GM12878 (cell line): ENCODE measurements at regions not wholly inside any gene's neighbourhood (a gene's known extent, or its start where the extent isn't known, plus 50 kb on each side); places are given as distances from the start of the nearest gene placed in this dataset.

Experiments used
- ATAC-seq: fragments of 200-7000 bp; cut with Tn5 transposase; 3 replicates; pipeline ENCODE4 v1.9.1; 2020; ENCODE audit warnings: mild to moderate bottlenecking, moderate library complexity
- BruUV-seq: library from RNA; stranded (reverse); fragments of 400-500 nt; replicated peaks from 2 replicates; lab custom pipeline; 2021; lab: Mats Ljungman, UMichigan
- CTCF ChIA-PET: fragments of 300-600 bp; sonication (Branson Sonifier 250); formaldehyde crosslinking; extraction: SDS; loops from one replicate; lab custom pipeline; 2021; ENCODE audit warnings: inconsistent platforms; lab: Yijun Ruan, JAX
- POLR2A ChIA-PET: fragments of 350-600 bp; formaldehyde crosslinking; extraction: SDS; loops from one replicate; lab custom pipeline; 2021; ENCODE audit warnings: inconsistent platforms; lab: Charles Lee
- RAD21 ChIA-PET: fragments of 300-600 bp; sonication (Branson Sonifier 250); formaldehyde crosslinking; loops from one replicate; lab custom pipeline; 2023; ENCODE audit warnings: antibody characterized with exemption; ENCODE audit not compliant: unreplicated experiment; lab: Charles Lee
- SMC1A ChIA-PET: fragments of 300-600 bp; sonication (Branson Sonifier 250); formaldehyde crosslinking; loops from one replicate; lab custom pipeline; 2023; ENCODE audit not compliant: unreplicated experiment, uncharacterized antibody; lab: Charles Lee
- DNase-seq: peaks from one replicate; pipeline ENCODE4 v3.0.0-alpha.2; 2011; ENCODE audit warnings: low read depth, low spot score
- FAIRE-seq: peaks from 3 replicates; lab custom pipeline; 2011; peaks lifted over from hg19 to GRCh38; lab: Jason Lieb, UNC
- H2AFZ ChIP-seq: 2 replicates; pipeline ENCODE4 v1.6.0; 2011; ENCODE audit warnings: low read depth, low read length, control low read depth; ENCODE audit not compliant: control insufficient read depth
- H3K27ac ChIP-seq: 2 replicates; pipeline ENCODE4 v1.5.1; 2011; ENCODE audit warnings: control low read depth; ENCODE audit not compliant: control insufficient read depth, insufficient read depth
- H3K27me3 ChIP-seq, 2 experiments: replicated peaks in 1 of 2; 2 replicates each; pipeline versions ENCODE4 v1.6.0 to v1.6.1; 2011; ENCODE audit warnings: low read length in 1 of 2; ENCODE audit not compliant: control insufficient read depth in 2 of 2, insufficient read depth in 2 of 2
- H3K36me3 ChIP-seq, 2 experiments: 2 replicates each; pipeline ENCODE4 v1.5.1; 2011; ENCODE audit warnings: low read length in 1 of 2; ENCODE audit not compliant: control insufficient read depth in 2 of 2, insufficient read depth in 2 of 2
- H3K4me1 ChIP-seq: 2 replicates; pipeline ENCODE4 v1.6.1; 2011; ENCODE audit warnings: mild to moderate bottlenecking, low read length, moderate library complexity, mixed read lengths; ENCODE audit not compliant: control insufficient read depth, insufficient read depth
- H3K4me2 ChIP-seq: 2 replicates; pipeline ENCODE4 v1.6.0; 2011; ENCODE audit warnings: control low read depth; ENCODE audit not compliant: control insufficient read depth, insufficient read depth
- H3K4me3 ChIP-seq: fragments of 200-600 bp; sonication (generic); 2 replicates; pipeline ENCODE4 v1.5.1; 2016
- H3K79me2 ChIP-seq: 2 replicates; pipeline ENCODE4 v1.6.0; 2011; ENCODE audit warnings: low read length; ENCODE audit not compliant: control insufficient read depth, insufficient read depth
- H3K9ac ChIP-seq: 2 replicates; pipeline ENCODE4 v1.8.0; 2011; ENCODE audit warnings: low read length, control low read depth, mixed read lengths; ENCODE audit not compliant: control insufficient read depth, insufficient read depth
- H3K9me3 ChIP-seq: replicated peaks from 3 replicates; pipeline ENCODE4 v1.5.1; 2011; ENCODE audit warnings: mild to moderate bottlenecking, low read length; ENCODE audit not compliant: control insufficient read depth, insufficient read depth
- H4K20me1 ChIP-seq: 2 replicates; pipeline ENCODE4 v1.6.0; 2011; ENCODE audit not compliant: control insufficient read depth, insufficient read depth
- BHLHE40 ChIP-seq, 2 experiments: fragments of 450-650 bp in 1 of 2; IDR thresholded peaks; 2 replicates each; pipeline ENCODE4 v1.6.1; 2011 to 2017; ENCODE audit warnings: low read depth in 2 of 2, borderline replicate concordance in 1 of 2, improper control_type of control experiment in 1 of 2, low read length in 1 of 2, mild to moderate bottlenecking in 1 of 2
- SMAD1 ChIP-seq: fragments of 450-650 bp; IDR thresholded peaks from 2 replicates; pipeline ENCODE4 v1.6.1; 2018; ENCODE audit warnings: mild to moderate bottlenecking, low read depth; ENCODE audit not compliant: partially characterized antibody
- SUPT20H ChIP-seq: IDR thresholded peaks from 2 replicates; pipeline ENCODE4 v1.6.1; 2011; ENCODE audit warnings: low read depth, mild to moderate bottlenecking, low read length, moderate library complexity, borderline replicate concordance; ENCODE audit not compliant: control insufficient read depth
- YY1 ChIP-seq: IDR thresholded peaks from 2 replicates; pipeline ENCODE4 v1.6.1; 2011; ENCODE audit warnings: low read depth, mild to moderate bottlenecking, low read length
- WGBS: methylation state at CpG from one replicate; pipeline ENCODE4 v1.1.6; 2016; ENCODE audit warnings: low lambda C conversion rate; ENCODE audit not compliant: insufficient replicate concordance, insufficient coverage; ENCODE audit errors: missing lambda C conversion rate; 5-methylcytosine and 5-hydroxymethylcytosine counted together
- in situ Hi-C: fragments of 300-500 bp; cut with MboI; formaldehyde crosslinking; loops from 9 replicates; pipeline ENCODE4 v1.14.3; 2018; ENCODE audit warnings: mixed read lengths
- intact Hi-C: fragments of 100-400 bp; cut with micrococcal nuclease; formaldehyde crosslinking; loops from one replicate; pipeline ENCODE4 v1.14.2; 2022; ENCODE audit not compliant: unreplicated experiment

GRCh38 chr12:31876568-31877424, 82.4 kb upstream of the RESF1 start:
- Histone ChIP-seq H3K4me2 (no peak overlapping the region), H3K4me3 (no peak overlapping the region), H3K9me3 (no peaks in the 10 kb centered on the region; the same call in 1 of the 3 replicates), H3K36me3 (no peaks in the 10 kb centered on the region), H3K79me2 (no peaks in the 10 kb centered on the region), H2AFZ (no peak overlapping the region; the same call in 1 of the 2 replicates), H3K9ac (no peak overlapping the region), H3K27ac (no peak overlapping the region), H3K4me1 (peaks cover 10% of the 10 kb centered on the region), H4K20me1 (no peaks in the 10 kb centered on the region), H3K27me3 (no peaks in the 10 kb centered on the region)
- no peak for DNase-seq
- TF ChIP-seq SMAD1 (no peak), BHLHE40 (IDR thresholded peaks at IDR 0.05; ENCODE audit: borderline replicate concordance in 1 of 2, low read depth in 2 of 2, low read length in 1 of 2) (peak in 1 of 2 experiments; percentile 8; a peak in 1 of 4 replicates)
- in situ Hi-C loops, result no loop called here
- ChIA-PET CTCF (interaction anchor here (0.7 to 1.1 kb wide), 2 partner anchors 120 to 218 kb away, joined by 3 read pairs; partner anchors contain the start of gene ETFBKMT), RAD21 (no interaction called here), SMC1A (interaction anchor here (0.7 to 1.6 kb wide), 5 partner anchors 8 to 191 kb away, joined by 3 to 7 read pairs (median 5); no protein-coding TSS in a partner anchor), POLR2A (no interaction called here)
- 67% methylated on average over 10 of the region's 13 CpGs for WGBS
- FAIRE-seq, result no peak
- BruUV-seq, result no TSS peak
- ATAC-seq, result no peak
- intact Hi-C loops, result no loop called here

DNA sequence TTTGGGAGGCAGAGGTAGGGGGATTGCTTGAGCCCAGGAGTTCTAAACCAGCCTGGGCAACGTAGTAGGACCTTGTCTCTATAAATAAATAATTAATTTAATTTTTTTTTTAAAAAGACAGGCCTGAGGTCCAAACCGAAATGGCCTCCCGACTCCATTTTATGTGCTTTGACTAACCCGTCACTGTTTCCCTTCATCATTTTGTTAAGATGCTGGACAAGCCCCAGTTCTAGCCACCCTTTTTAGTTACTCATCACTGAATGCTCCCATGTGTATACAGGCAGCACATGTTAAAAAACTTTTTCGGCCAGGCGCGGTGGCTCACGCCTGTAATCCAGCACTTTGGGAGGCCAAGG, 83.6 kb upstream of the RESF1 start:
- H3K4me3 ChIP-seq, result no peak overlapping the region
- in situ Hi-C loops, result no loop called here

More for the DNA sequence above, 83.6 kb upstream of the RESF1 start:
- ATAC-seq (no peak), FAIRE-seq (no peak), DNase-seq (no peak)
- H3K9me3 ChIP-seq, result no peaks in the 10 kb centered on the region; the same call in 1 of the 3 replicates
- ChIA-PET CTCF (no interaction called here), SMC1A (interaction anchor here (0.6 to 1.5 kb wide), 4 partner anchors 25 to 245 kb away, joined by 3 to 4 read pairs (median 4); no protein-coding TSS in a partner anchor), RAD21 (interaction anchor here (1.0 to 1.3 kb wide), 2 partner anchors 62 to 64 kb away, joined by 5 to 6 read pairs; no protein-coding TSS in a partner anchor)
- H3K4me2 ChIP-seq, result peak overlapping the region; percentile 34
- H3K36me3 ChIP-seq, result no peaks in the 10 kb centered on the region
- no TSS peak for BruUV-seq
- H4K20me1 ChIP-seq, result no peaks in the 10 kb centered on the region
- no peak overlapping the region for H3K9ac ChIP-seq
- no peaks in the 10 kb centered on the region for H3K79me2 ChIP-seq
- 79% methylated on average over 8 of the region's 8 CpGs for WGBS
- H3K27me3 ChIP-seq, result no peaks in the 10 kb centered on the region
- H3K4me1 ChIP-seq, result peaks cover 10% of the 10 kb centered on the region
- no peak for TF ChIP-seq SUPT20H
- peak; percentile 84 for TF ChIP-seq YY1
- TF ChIP-seq, all 136 proteins: peak for 1
- POLR2A ChIA-PET, result no interaction called here
- intact Hi-C loops, result no loop called here
- Histone ChIP-seq H2AFZ (peak overlapping the region; percentile 92), H3K27ac (peak overlapping the region; percentile 76)
